Transverse colon (tissue), 3 donors: ENCODE measurements at regions not wholly inside any gene's neighbourhood (a gene's known extent, or its start where the extent isn't known, plus 50 kb on each side); places are given as distances from the start of the nearest gene placed in this dataset.

ENCODE experiments used
- EP300 ChIP-seq: sonication (generic); formaldehyde crosslinking; IDR thresholded peaks from one replicate; pipeline ENCODE4 v1.6.1; 2017; ENCODE audit warnings: antibody characterized with exemption, low read depth
- POLR2A ChIP-seq: fragments of 450-650 bp; IDR thresholded peaks from one replicate; pipeline ENCODE4 v1.6.1; 2016; ENCODE audit warnings: antibody characterized with exemption, mild to moderate bottlenecking, moderate library complexity
- TF ChIP-seq, protein P1 (sequence below), 5 experiments: fragments of 200-600 bp in 3 of 5; fragments of 450-650 bp in 2 of 5; sonication (generic) in 3 of 5; IDR thresholded peaks; 1 replicate in 2 of 5; 2 replicates in 3 of 5; pipeline ENCODE4 v1.5.1; 2016 to 2017; ENCODE audit warnings: antibody characterized with exemption in 5 of 5, inconsistent platforms in 3 of 5, mild to moderate bottlenecking in 2 of 5, moderate library complexity in 1 of 5

DNA sequence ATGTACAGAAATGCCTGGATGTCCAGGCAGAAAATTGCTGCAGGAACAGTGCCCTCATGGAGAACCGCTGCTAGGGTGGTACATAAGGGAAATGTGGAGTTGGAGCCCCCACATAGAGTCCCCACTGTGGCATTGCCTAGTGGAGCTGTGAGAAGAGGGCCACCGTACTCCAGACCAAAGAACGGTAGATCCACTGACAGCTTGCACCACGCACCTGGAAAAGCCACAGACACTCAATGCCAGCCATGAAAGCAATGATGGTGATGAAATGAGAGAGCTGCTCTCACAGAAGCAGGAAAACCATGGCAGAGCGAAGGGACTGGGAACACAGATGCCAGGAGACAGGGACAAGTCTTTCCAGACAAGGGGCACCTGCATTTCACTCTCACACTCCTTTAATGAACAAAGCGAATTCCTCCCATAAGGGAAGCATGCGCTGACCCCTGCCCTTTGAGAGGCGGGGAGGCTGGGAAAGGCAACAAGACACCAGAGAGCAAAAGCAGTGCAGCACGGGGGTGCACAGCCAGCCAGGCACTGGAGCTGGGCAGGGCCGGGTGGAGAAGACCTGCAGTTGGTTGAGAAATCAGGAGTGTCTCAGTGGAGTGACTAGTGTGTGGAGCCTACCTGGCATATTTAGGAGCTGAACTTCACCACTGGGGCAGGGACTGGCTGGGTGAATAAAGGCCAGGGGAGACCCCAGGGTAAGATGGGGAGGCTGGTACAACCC lies 1025.2 kb downstream of the TBC1D22A start:
- TF ChIP-seq, protein P1, sequence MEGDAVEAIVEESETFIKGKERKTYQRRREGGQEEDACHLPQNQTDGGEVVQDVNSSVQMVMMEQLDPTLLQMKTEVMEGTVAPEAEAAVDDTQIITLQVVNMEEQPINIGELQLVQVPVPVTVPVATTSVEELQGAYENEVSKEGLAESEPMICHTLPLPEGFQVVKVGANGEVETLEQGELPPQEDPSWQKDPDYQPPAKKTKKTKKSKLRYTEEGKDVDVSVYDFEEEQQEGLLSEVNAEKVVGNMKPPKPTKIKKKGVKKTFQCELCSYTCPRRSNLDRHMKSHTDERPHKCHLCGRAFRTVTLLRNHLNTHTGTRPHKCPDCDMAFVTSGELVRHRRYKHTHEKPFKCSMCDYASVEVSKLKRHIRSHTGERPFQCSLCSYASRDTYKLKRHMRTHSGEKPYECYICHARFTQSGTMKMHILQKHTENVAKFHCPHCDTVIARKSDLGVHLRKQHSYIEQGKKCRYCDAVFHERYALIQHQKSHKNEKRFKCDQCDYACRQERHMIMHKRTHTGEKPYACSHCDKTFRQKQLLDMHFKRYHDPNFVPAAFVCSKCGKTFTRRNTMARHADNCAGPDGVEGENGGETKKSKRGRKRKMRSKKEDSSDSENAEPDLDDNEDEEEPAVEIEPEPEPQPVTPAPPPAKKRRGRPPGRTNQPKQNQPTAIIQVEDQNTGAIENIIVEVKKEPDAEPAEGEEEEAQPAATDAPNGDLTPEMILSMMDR (IDR thresholded peaks at IDR 0.05) = no peak
- TF ChIP-seq EP300 (no peak), POLR2A (no peak)
